PC-9 (cell line): ENCODE measurements at regions not wholly inside any gene's neighbourhood (a gene's known extent, or its start where the extent isn't known, plus 50 kb on each side); places are given as distances from the start of the nearest gene placed in this dataset.

ENCODE experiments used
- BruUV-seq: library from RNA; stranded (reverse); fragments of 400-500 nt; replicated peaks from 2 replicates; lab custom pipeline; 2021; lab: Mats Ljungman, UMichigan
- CTCF ChIA-PET: fragments of 300-600 bp; sonication (Branson Sonifier 250); formaldehyde crosslinking; loops from one replicate; lab custom pipeline; 2022; ENCODE audit warnings: antibody characterized with exemption; lab: Charles Lee
- POLR2A ChIA-PET: fragments of 300-600 bp; sonication (Branson Sonifier 250); formaldehyde crosslinking; loops from one replicate; lab custom pipeline; 2022; ENCODE audit warnings: antibody characterized with exemption; ENCODE audit not compliant: unreplicated experiment; lab: Charles Lee
- DNase-seq, 2 experiments: peaks; one replicate each; pipeline versions ENCODE4 v3.0.0 to v3.0.0-alpha.2; 2015 to 2022; ENCODE audit warnings: mixed read lengths in 1 of 2
- H2AFZ ChIP-seq: fragments of 200-600 bp; sonication (generic); 2 replicates; pipeline ENCODE4 v1.8.1; 2017; ENCODE audit warnings: antibody characterized with exemption
- H3F3A ChIP-seq: fragments of 200-600 bp; sonication (generic); 2 replicates; pipeline ENCODE4 v1.8.1; 2017; ENCODE audit warnings: antibody characterized with exemption, mild to moderate bottlenecking, low read depth; ENCODE audit not compliant: insufficient read depth
- H3K27ac ChIP-seq: fragments of 200-600 bp; sonication (generic); 2 replicates; pipeline ENCODE4 v1.6.1; 2016; ENCODE audit warnings: mixed run types
- H3K27me3 ChIP-seq: fragments of 200-600 bp; sonication (generic); 2 replicates; pipeline ENCODE4 v1.6.1; 2016; ENCODE audit warnings: low read depth, mixed run types; ENCODE audit not compliant: insufficient read depth
- H3K36me3 ChIP-seq: fragments of 200-600 bp; sonication (generic); 2 replicates; pipeline ENCODE4 v1.6.1; 2016; ENCODE audit warnings: low read depth, mixed run types
- H3K4me1 ChIP-seq: fragments of 200-600 bp; sonication (generic); replicated peaks from 2 replicates; pipeline ENCODE4 v1.6.1; 2016; ENCODE audit warnings: mixed run types; ENCODE audit not compliant: insufficient read depth
- H3K4me2 ChIP-seq: fragments of 200-600 bp; sonication (generic); 2 replicates; pipeline ENCODE4 v1.6.1; 2017; ENCODE audit warnings: mixed run types
- H3K4me3 ChIP-seq: fragments of 200-600 bp; sonication (generic); 2 replicates; pipeline ENCODE4 v1.6.1; 2016; ENCODE audit warnings: mixed run types
- H3K79me2 ChIP-seq: fragments of 200-600 bp; sonication (generic); 2 replicates; pipeline ENCODE4 v1.6.1; 2017; ENCODE audit warnings: low read depth, mixed run types
- H3K9me2 ChIP-seq: fragments of 200-600 bp; sonication (generic); 2 replicates; pipeline ENCODE4 v1.8.1; 2017; ENCODE audit warnings: mild to moderate bottlenecking; ENCODE audit not compliant: insufficient read depth
- H3K9me3 ChIP-seq: fragments of 200-600 bp; sonication (generic); 2 replicates; pipeline ENCODE4 v1.8.1; 2016; ENCODE audit warnings: low read depth; ENCODE audit not compliant: insufficient read depth
- H4K20me1 ChIP-seq: fragments of 200-600 bp; sonication (generic); 2 replicates; pipeline ENCODE4 v1.8.1; 2017; ENCODE audit not compliant: insufficient read depth
- EZH2 ChIP-seq: fragments of 200-600 bp; sonication (generic); IDR thresholded peaks from 2 replicates; pipeline ENCODE4 v1.8.0; 2017; ENCODE audit warnings: antibody characterized with exemption, low read depth
- intact Hi-C: fragments of 100-400 bp; cut with micrococcal nuclease; formaldehyde crosslinking; loops from one replicate; pipeline ENCODE4 v1.10.0; 2022; ENCODE audit not compliant: unreplicated experiment
- TF ChIP-seq, protein P1 (sequence below): fragments of 200-600 bp; sonication (generic); conservative IDR thresholded peaks from 2 replicates; pipeline ENCODE4 v1.6.1; 2017; ENCODE audit warnings: mixed run types, antibody characterized with exemption, mild to moderate bottlenecking, moderate library complexity

DNA sequence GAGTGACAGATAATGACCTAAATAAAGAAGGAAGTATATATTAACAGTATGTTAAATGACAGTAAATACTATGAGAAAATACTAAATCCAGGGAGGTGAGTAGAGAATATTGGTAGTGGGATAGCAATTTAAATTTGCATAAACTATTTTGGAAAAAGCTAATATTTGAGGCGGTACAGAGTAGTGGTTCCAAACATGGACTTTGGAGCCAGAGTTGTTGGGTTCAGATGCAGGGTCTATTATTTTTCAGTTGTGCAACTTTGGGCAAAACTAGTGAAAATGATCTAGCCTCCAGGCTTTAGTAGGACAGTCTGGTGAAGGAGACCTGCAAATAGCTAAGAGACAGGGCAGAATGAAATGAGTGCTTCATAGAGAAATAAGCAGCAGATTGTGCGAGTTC is 84.8 kb upstream of the SOX3 start:
- TF ChIP-seq EZH2: no peak
- TF ChIP-seq, protein P1, sequence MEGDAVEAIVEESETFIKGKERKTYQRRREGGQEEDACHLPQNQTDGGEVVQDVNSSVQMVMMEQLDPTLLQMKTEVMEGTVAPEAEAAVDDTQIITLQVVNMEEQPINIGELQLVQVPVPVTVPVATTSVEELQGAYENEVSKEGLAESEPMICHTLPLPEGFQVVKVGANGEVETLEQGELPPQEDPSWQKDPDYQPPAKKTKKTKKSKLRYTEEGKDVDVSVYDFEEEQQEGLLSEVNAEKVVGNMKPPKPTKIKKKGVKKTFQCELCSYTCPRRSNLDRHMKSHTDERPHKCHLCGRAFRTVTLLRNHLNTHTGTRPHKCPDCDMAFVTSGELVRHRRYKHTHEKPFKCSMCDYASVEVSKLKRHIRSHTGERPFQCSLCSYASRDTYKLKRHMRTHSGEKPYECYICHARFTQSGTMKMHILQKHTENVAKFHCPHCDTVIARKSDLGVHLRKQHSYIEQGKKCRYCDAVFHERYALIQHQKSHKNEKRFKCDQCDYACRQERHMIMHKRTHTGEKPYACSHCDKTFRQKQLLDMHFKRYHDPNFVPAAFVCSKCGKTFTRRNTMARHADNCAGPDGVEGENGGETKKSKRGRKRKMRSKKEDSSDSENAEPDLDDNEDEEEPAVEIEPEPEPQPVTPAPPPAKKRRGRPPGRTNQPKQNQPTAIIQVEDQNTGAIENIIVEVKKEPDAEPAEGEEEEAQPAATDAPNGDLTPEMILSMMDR: no peak
- BruUV-seq: no TSS peak
- CTCF ChIA-PET: no interaction called here
- no peaks in the 10 kb centered on the region; the same call in 1 of the 2 replicates for H4K20me1 ChIP-seq
- intact Hi-C loops: no loop called here
- no peak overlapping the region for H3K4me3 ChIP-seq
- H3K36me3 ChIP-seq: no peaks in the 10 kb centered on the region
- H3K9me2 ChIP-seq: no peaks in the 10 kb centered on the region
- no peak overlapping the region for H3K27ac ChIP-seq
- H3K4me1 ChIP-seq: no peaks in the 10 kb centered on the region
- H3K4me2 ChIP-seq: no peak overlapping the region
- no peaks in the 10 kb centered on the region for H3F3A ChIP-seq
- H3K79me2 ChIP-seq: no peaks in the 10 kb centered on the region
- H3K9me3 ChIP-seq: no peaks in the 10 kb centered on the region
- POLR2A ChIA-PET: no interaction called here
- no peaks in the 10 kb centered on the region for H3K27me3 ChIP-seq
- no peak overlapping the region for H2AFZ ChIP-seq
- DNase-seq: no peak

DNA sequence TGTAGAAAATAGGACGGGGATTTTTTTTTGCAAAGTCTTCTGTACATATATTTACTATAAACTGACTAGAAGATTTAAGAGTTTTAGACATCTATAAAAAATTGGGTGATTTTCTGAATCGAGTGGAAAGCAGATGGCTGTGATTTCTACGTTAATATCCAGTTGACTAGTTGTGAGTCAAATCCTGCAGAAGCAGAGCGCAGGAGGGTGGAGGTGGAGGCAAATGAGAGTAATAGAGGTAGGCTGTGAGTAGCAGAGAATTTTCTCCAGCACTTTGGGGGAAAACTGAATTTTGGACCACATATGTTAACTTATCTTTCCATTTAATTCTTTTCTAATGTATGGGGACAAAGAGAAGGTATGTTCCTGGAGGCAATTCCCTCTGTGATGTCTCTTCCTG is 82.1 kb upstream of the SOX3 start:
- Histone ChIP-seq H3K4me1 (no peaks in the 10 kb centered on the region), H3K4me2 (no peak overlapping the region), H4K20me1 (no peaks in the 10 kb centered on the region; the same call in 1 of the 2 replicates), H3K79me2 (no peaks in the 10 kb centered on the region), H3K4me3 (no peak overlapping the region), H3K27me3 (no peaks in the 10 kb centered on the region), H3F3A (no peaks in the 10 kb centered on the region), H2AFZ (no peak overlapping the region), H3K9me2 (no peaks in the 10 kb centered on the region), H3K27ac (no peak overlapping the region), H3K36me3 (no peaks in the 10 kb centered on the region), H3K9me3 (no peaks in the 10 kb centered on the region)
- no peak for DNase-seq
- intact Hi-C loops: no loop called here
- no TSS peak for BruUV-seq
- POLR2A ChIA-PET: no interaction called here
- TF ChIP-seq, protein P1: no peak
- TF ChIP-seq EZH2: no peak
- CTCF ChIA-PET: no interaction called here

DNA sequence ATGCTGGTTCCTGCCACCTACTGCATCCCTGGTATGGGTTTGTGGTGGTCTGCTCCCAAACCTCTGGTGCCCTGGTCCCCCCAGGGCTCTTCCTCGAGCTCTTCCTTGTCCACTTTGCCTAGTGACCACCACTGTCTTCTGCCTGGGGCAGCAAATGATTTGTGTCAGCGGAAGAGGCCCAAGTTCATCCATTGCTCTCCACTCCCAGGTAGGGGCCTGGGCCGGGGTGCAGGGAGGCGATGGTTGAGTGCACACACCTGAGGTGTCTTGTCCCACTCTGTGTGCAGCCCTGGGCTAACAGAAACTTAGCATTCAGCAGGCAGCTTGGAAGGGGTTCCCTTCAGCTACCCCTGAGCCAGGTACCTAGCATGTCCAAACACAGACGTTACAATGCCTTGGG is 75.6 kb upstream of the SOX3 start:
- Histone ChIP-seq H3K27me3 (no peaks in the 10 kb centered on the region), H3F3A (no peaks in the 10 kb centered on the region), H3K4me3 (no peak overlapping the region), H4K20me1 (no peaks in the 10 kb centered on the region), H3K9me2 (no peaks in the 10 kb centered on the region), H3K79me2 (no peaks in the 10 kb centered on the region), H3K36me3 (no peaks in the 10 kb centered on the region), H3K4me2 (no peak overlapping the region), H3K27ac (no peak overlapping the region), H3K4me1 (no peaks in the 10 kb centered on the region), H3K9me3 (no peaks in the 10 kb centered on the region; the same call in 1 of the 2 replicates), H2AFZ (no peak overlapping the region)
- POLR2A ChIA-PET: no interaction called here
- CTCF ChIA-PET: no interaction called here
- intact Hi-C loops: no loop called here
- TF ChIP-seq, protein P1: no peak
- no peak for TF ChIP-seq EZH2
- DNase-seq: no peak
- no TSS peak for BruUV-seq
